HG02885 (cell line): ENCODE measurements at regions not wholly inside any gene's neighbourhood (a gene's known extent, or its start where the extent isn't known, plus 50 kb on each side); places are given as distances from the start of the nearest gene placed in this dataset.

Source experiments
- ATAC-seq: cut with Tn5 transposase; IDR thresholded peaks from one replicate; pipeline ENCODE4 v1.9.1; 2021; ENCODE audit warnings: mild to moderate bottlenecking; ENCODE audit not compliant: unreplicated experiment, poor library complexity

DNA sequence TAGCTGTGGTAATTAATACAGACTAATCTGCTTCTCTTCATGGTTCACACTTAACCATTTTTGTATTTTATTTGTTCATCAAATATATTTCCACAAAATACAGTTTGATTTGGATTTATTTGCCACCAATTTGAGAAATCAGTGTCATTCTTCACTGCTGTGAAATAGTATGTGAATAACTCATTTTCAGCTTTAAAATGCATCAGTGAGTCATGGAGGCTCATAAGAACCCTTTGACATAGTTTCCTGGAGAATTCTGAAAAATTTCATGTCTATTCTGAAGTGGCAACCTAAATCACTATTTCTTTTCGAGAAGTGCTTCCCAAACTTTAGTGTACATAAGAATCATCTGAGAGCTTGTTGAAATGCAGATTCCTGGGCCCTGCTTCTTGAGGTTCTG, 1026.7 kb upstream of the ACVR2A start:
- no peak for ATAC-seq

GRCh38 chr2:146817613-146818012, 1027.2 kb upstream of the ACVR2A start:
- no peak for ATAC-seq

- ATAC-seq = no peak
Observed at GRCh38 chr2:146814971-146815370, 1029.9 kb upstream of the ACVR2A start.

DNA sequence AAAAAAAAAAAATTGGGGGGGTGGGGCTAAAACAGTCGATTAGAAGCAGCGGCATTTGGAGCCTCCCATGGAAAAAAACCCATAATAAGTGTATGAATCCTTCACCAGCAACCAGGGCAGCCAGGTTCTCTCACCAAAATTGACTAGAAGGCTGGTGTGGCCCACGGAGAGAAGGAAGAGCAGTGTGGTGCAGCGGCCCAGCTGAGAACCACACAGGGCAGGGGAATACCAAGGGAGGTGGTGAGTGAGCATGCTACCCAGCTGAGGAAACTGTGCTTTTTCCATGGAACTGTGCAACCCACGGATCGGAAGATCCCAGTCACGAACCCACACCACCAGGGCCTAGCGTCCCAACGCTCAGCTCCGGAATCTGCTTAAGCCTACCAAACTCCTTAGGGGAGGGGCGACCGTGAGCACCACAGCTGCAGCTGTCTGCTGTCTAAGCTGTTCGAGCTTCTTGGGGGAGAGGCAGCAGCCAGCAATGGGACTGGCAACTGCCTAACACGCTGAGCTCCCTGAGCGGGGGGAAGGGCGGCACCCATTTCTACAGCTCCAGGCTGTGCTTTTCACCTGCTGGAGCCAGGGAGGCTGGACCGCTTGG, 1037.2 kb upstream of the ACVR2A start:
- ATAC-seq = no peak

DNA sequence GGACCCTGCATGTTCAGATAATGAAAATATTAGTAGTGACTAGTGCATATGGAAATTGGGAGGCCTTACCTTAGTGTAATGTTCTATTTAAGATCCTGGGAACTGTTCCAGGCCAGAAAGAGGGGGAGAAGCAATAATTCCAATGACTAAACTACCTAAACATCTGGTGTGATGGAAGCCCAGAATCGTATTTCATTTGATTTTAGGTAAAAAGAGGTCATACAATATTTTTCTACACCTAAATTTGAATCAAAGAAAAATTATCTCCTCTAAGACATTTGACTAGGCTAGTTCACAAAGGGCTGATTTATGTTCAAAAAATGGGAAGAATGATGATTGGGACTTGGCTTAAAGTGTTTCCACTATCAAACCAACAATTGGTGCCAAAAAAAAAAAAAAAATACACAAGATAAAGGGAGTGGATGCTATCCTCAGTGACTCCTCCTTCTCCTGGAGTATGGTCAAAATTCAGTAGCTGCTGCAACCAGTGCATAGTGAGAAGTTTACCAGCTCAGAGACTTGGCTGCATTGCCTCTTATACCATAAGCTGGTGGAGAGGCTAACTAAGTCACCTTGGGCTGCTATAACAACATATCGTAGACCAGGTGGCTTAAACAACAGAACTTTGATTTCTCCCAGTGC, 1038.3 kb upstream of the ACVR2A start:
- ATAC-seq = no peak

DNA sequence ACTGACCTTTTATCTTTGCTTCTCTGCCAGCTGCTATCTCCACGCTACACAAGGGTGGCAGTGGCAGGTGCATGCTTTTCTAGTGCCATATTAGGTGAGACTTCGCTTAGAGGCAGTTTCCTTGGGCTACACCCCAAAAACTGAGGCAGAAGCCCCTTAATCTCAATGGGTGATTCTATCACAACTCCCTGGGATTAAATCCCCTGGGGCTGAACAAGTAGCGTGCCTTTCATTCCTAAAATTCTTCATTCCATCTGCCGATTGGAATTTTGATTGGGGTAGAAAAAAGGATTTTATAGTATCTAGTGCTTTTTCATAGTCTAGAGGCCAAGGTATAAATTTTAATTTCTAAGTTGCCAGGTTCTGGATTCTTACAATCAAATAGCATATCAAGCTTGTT, 1040.5 kb upstream of the ACVR2A start:
- ATAC-seq = no peak

GRCh38 chr2:146801886-146802285, 1042.9 kb upstream of the ACVR2A start:
- no peak for ATAC-seq

GRCh38 chr2:146786396-146786795, 1058.4 kb upstream of the ACVR2A start:
- ATAC-seq = no peak

GRCh38 chr2:146785101-146785500, 1059.7 kb upstream of the ACVR2A start:
- ATAC-seq = no peak

- ATAC-seq = no peak
Observed at GRCh38 chr2:146784602-146785001, 1060.2 kb upstream of the ACVR2A start.

DNA sequence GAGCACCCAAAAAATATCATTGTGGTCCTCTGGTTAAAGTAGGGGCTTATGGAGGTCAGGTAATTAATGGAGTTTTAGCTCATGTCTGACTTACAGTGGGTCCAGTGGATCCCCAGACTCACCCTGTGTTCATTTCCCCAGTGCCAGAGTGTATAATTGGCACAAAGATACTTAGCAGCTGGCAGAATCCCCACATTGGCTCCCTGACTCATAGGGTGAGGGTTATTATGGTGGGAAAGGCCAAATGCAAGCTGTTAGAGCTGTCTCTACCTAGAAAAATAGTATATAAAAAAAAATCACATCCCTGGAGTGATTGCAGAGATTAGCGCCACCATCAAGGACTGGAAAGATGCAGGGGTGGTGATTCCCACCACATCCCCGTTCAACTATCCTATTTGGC, 1067.6 kb upstream of the ACVR2A start:
- no peak for ATAC-seq

- ATAC-seq = no peak
Observed at GRCh38 chr2:146776596-146776995, 1068.2 kb upstream of the ACVR2A start.

- no peak for ATAC-seq
Observed at GRCh38 chr2:146771531-146771930, 1073.3 kb upstream of the ACVR2A start.

DNA sequence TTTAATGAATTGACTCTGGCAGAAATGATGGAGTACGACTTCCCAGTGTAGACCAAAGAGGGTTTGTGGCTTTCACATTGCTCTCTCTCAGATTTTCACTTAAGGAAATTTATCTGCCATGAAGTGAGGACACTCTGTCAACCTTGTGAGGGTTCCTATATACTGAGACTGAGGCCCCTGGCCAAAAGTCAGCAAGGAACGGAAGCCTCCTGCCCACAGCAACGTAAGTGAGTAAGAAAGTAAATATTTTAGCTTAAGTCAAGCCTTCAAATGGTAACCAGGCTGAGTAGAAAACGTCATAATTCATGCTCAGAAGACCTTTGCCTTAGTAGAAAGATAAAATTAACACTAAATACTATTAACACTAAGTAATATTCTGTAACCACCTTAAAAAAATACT, 1080.5 kb upstream of the ACVR2A start:
- ATAC-seq = no peak

DNA sequence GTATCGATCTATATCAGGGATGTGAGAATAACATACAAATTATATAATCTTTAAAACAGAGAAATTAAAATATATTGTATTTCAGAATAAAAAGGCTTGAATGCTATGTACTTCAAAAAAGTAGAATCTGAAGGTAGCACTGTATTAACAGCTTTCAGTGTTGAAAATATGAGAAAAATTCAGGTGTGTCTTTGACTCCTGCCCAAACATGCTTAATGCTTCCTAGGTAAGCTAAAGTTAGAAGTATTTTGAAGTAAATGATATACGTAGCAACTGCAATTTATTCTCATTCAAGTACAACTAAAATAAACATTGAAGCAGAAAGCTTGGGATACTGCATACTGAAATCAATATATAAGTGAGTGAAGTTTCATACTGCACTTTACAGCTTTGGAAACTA, 1082.0 kb upstream of the ACVR2A start:
- no peak for ATAC-seq

DNA sequence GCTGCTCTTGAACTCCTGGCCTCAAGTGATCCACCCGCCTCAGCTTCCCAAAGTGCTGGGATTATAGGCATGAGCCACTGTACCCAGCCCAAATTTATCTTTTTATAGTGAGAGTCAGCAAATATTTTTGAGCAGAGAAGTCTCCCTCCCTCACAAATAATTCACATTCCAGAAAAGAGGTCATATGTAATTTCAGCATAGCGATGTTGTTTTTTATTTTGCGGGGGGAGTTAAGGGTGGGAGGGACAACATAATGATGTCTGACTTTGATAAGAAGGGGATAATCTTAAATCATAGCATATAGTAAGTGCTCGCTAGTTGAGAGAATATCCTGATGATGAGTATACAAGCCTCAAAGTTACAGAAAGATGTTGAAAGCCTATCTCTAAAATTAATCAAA, 1090.2 kb upstream of the ACVR2A start:
- ATAC-seq = no peak

- no peak for ATAC-seq
Observed at GRCh38 chr2:146748046-146748445, 1096.8 kb upstream of the ACVR2A start.

DNA sequence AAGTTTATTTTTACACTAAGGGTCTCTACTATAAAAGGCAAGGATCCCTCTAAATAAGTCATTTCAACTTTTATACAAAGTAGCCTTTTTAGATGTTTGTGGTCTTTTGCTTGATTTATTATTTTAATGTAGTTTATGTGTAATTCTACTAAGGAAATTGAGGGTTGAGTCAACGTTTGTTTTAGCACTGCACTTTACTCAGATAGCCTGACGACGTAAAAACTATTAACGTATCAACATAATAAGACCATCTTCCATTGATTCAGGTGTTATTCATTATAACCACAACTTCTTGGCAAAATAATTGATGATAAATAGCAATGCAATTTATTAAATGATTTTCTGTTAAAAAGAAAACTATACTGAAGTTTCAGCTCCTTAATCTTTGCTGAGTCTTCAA, 1103.6 kb upstream of the ACVR2A start:
- ATAC-seq = no peak

DNA sequence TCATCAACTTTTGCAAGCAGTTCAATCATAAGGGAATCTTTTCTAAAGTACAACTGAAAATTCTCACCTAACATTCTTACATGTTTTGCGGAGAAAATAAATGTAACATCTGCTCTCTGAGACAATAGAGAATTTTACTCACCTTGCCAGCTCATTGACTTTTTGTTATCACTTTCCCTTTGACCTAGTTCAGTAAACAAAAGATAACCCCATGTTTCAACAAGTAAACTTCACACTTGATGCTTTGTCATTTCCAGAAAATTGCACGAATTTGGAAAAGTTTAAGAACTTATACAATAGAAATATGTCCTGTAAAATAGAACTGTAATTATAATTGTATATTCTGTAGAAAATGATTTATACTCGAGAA, 1110.0 kb upstream of the ACVR2A start:
- no peak for ATAC-seq

GRCh38 chr2:146734042-146734820, 1110.6 kb upstream of the ACVR2A start:
- ATAC-seq = peak; percentile 78

DNA sequence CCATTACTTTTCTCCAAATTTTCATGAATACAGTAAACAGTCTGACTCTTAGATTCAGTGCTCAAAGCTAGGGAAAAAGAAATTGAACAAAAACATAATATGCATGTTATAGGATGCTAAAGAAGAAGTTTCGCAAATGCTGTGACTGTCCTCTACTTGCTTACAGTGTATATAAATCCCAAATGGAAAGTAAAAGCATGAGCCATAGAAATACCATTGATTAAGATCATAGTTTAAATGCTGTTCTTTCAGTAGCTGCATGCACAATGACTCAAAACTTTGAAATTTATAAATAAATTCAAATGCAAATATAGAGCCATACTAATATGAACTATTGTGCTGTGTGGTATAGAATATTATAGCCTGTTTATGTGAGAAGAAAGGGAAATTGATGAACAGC, 1113.9 kb upstream of the ACVR2A start:
- no peak for ATAC-seq

DNA sequence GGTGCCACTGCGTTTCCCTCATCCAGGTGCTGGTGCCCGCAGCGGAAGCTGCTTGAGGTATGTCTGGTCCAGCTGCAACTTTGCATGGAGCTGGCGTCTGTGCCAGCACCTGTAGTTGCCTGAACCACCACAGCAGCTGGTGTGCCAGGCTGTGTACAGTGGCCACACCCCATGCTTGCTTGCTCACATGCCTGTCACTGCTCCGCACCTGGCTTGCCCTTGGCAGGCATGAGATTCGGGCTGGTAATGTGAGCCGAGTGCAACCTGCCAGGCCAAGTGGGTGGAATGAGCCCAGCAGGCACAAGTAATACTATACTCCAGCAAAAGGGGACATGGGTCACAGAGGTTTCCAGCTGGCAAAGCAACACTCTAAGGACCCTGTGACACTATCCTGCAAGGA, 1123.3 kb upstream of the ACVR2A start:
- ATAC-seq = no peak
